Liver (tissue), 7 donors: ENCODE measurements at regions not wholly inside any gene's neighbourhood (a gene's known extent, or its start where the extent isn't known, plus 50 kb on each side); places are given as distances from the start of the nearest gene placed in this dataset.

Experiments
- DNase-seq: peaks from one replicate; pipeline ENCODE4 v3.0.0-alpha.2; 2017; ENCODE audit warnings: low spot score
- H3K27ac ChIP-seq, 2 donors: one replicate each; pipeline ENCODE4 v1.7.0; 2013; ENCODE audit warnings: inconsistent platforms in 2 of 2, low read length in 2 of 2, control low read depth in 1 of 2, low read depth in 1 of 2, mild to moderate bottlenecking in 1 of 2
- H3K27me3 ChIP-seq, 4 donors: one replicate each; pipeline versions ENCODE4 v1.6.1 to v1.7.0; 2013; ENCODE audit warnings: low read length in 3 of 4, inconsistent platforms in 1 of 4, mild to moderate bottlenecking in 1 of 4, moderate library complexity in 1 of 4; ENCODE audit not compliant: control insufficient read depth in 4 of 4, insufficient read depth in 4 of 4
- H3K36me3 ChIP-seq, 4 donors: one replicate each; pipeline versions ENCODE4 v1.6.1 to v1.7.0; 2013; ENCODE audit warnings: low read length in 3 of 4, mild to moderate bottlenecking in 3 of 4, low read depth in 1 of 4, moderate library complexity in 1 of 4; ENCODE audit not compliant: control insufficient read depth in 4 of 4, insufficient read depth in 3 of 4
- H3K4me1 ChIP-seq, 4 donors: one replicate each; pipeline versions ENCODE4 v1.6.1 to v1.7.0; 2013; ENCODE audit warnings: low read length in 3 of 4, mild to moderate bottlenecking in 3 of 4, moderate library complexity in 1 of 4; ENCODE audit not compliant: control insufficient read depth in 4 of 4, insufficient read depth in 4 of 4
- H3K4me3 ChIP-seq, 3 donors: one replicate each; pipeline versions ENCODE4 v1.6.1 to v1.7.0; 2013; ENCODE audit warnings: low read length in 3 of 3, control low read depth in 1 of 3, low read depth in 1 of 3, mild to moderate bottlenecking in 1 of 3
- H3K9ac ChIP-seq, 2 donors: one replicate each; pipeline ENCODE4 v1.7.0; 2013; ENCODE audit warnings: low read length in 2 of 2, mild to moderate bottlenecking in 2 of 2, moderate library complexity in 2 of 2, control low read depth in 1 of 2, low read depth in 1 of 2
- H3K9me3 ChIP-seq, 4 donors: one replicate each; pipeline versions ENCODE4 v1.6.1 to v1.7.0; 2013; ENCODE audit warnings: low read length in 3 of 4; ENCODE audit not compliant: control insufficient read depth in 4 of 4
- FOXA1 ChIP-seq: IDR thresholded peaks from 2 replicates; pipeline ENCODE4 v1.6.1; 2016; ENCODE audit warnings: antibody characterized with exemption
- FOXA2 ChIP-seq: IDR thresholded peaks from 2 replicates; pipeline ENCODE4 v1.6.1; 2016; ENCODE audit warnings: antibody characterized with exemption
- GABPA ChIP-seq, 2 donors: IDR thresholded peaks in 1 of 2; conservative IDR thresholded peaks in 1 of 2; 2 replicates each; pipeline ENCODE4 v1.6.1; 2016; ENCODE audit warnings: antibody characterized with exemption in 2 of 2, mild to moderate bottlenecking in 1 of 2, moderate library complexity in 1 of 2
- HNF4A ChIP-seq, 2 donors: conservative IDR thresholded peaks; 2 replicates each; pipeline ENCODE4 v1.6.1; 2016; ENCODE audit warnings: antibody characterized with exemption in 2 of 2, mild to moderate bottlenecking in 2 of 2
- HNF4G ChIP-seq: IDR thresholded peaks from 2 replicates; pipeline ENCODE4 v1.6.1; 2016; ENCODE audit warnings: antibody characterized with exemption
- NR2F2 ChIP-seq: IDR thresholded peaks from 2 replicates; pipeline ENCODE4 v1.6.1; 2016; ENCODE audit warnings: antibody characterized with exemption
- RAD21 ChIP-seq, 2 donors: IDR thresholded peaks; 2 replicates each; pipeline ENCODE4 v1.6.1; 2016; ENCODE audit warnings: antibody characterized with exemption in 2 of 2, mild to moderate bottlenecking in 2 of 2
- RXRA ChIP-seq, 2 donors: IDR thresholded peaks; 2 replicates each; pipeline ENCODE4 v1.6.1; 2017 to 2018; ENCODE audit warnings: antibody characterized with exemption in 2 of 2, mild to moderate bottlenecking in 1 of 2
- SP1 ChIP-seq: IDR thresholded peaks from 2 replicates; pipeline ENCODE4 v1.6.1; 2018; ENCODE audit warnings: antibody characterized with exemption, mild to moderate bottlenecking
- TAF1 ChIP-seq: conservative IDR thresholded peaks from 2 replicates; pipeline ENCODE4 v1.6.1; 2016; ENCODE audit warnings: antibody characterized with exemption, mild to moderate bottlenecking
- YY1 ChIP-seq: IDR thresholded peaks from 2 replicates; pipeline ENCODE4 v1.6.1; 2016; ENCODE audit warnings: antibody characterized with exemption, mild to moderate bottlenecking
- WGBS: extraction: QIAGEN DNeasy Blood & Tissue Kit; methylation state at CpG from one replicate; pipeline ENCODE4 v1.1.7; 2013; 5-methylcytosine and 5-hydroxymethylcytosine counted together
- TF ChIP-seq, protein P1 (sequence below): IDR thresholded peaks from 2 replicates; pipeline ENCODE4 v1.6.1; 2016; ENCODE audit warnings: antibody characterized with exemption
- TF ChIP-seq, protein P2 (sequence below): IDR thresholded peaks from 2 replicates; pipeline ENCODE4 v1.6.1; 2016; ENCODE audit warnings: antibody characterized with exemption
- TF ChIP-seq, protein P3 (sequence below): IDR thresholded peaks from 2 replicates; pipeline ENCODE4 v1.6.1; 2016; ENCODE audit warnings: antibody characterized with exemption
- donor health status: healthy.
- donor health status: healthy.
- donor health status: healthy.
- donor health status: healthy.

DNA sequence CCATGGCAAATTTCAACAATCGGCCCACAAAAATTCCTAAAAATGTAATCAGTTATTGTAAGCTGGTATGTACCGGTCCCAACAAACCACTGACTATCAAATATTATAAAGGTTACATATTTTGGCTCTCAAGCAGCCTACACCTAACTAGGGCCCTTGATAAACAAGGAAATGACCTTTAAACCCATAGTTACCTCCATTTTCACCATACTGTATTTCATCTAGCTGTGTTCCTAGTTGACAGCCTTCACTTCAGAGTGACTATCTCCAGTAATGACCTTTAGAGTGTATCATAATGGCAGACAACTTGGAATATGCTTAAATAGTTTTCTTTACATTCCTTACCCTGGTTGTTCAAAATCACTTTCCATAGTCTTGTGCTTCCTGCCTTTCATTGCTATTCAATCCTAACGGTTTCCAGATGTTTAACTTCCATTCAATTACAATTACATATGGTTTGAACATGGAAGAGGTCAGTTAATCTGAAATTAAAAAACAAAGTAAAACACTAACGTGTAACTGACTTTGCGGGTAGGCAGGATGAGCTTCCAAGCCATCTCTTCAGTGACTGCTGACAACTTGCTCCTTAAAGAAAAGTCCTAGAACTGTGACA is 111.9 kb upstream of the TSC22D2 start:
- Histone ChIP-seq H3K9ac (no peak overlapping the region), H3K4me3 (no peak overlapping the region), H3K27me3 (no peaks in the 10 kb centered on the region), H3K9me3 (no peaks in the 10 kb centered on the region), H3K27ac (no peak overlapping the region), H3K4me1 (no peaks in the 10 kb centered on the region), H3K36me3 (no peaks in the 10 kb centered on the region)
- no peak for DNase-seq
- TF ChIP-seq FOXA1, result no peak
- TF ChIP-seq, protein P1, sequence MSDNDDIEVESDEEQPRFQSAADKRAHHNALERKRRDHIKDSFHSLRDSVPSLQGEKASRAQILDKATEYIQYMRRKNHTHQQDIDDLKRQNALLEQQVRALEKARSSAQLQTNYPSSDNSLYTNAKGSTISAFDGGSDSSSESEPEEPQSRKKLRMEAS, result no peak
- no peak for TF ChIP-seq FOXA2
- TF ChIP-seq HNF4A (conservative IDR thresholded peaks at IDR 0.05), result no peak
- TF ChIP-seq NR2F2, result no peak
- no peak for TF ChIP-seq YY1
- TF ChIP-seq, protein P2, sequence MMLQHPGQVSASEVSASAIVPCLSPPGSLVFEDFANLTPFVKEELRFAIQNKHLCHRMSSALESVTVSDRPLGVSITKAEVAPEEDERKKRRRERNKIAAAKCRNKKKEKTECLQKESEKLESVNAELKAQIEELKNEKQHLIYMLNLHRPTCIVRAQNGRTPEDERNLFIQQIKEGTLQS, result no peak
- TF ChIP-seq TAF1, result no peak
- TF ChIP-seq, protein P3, sequence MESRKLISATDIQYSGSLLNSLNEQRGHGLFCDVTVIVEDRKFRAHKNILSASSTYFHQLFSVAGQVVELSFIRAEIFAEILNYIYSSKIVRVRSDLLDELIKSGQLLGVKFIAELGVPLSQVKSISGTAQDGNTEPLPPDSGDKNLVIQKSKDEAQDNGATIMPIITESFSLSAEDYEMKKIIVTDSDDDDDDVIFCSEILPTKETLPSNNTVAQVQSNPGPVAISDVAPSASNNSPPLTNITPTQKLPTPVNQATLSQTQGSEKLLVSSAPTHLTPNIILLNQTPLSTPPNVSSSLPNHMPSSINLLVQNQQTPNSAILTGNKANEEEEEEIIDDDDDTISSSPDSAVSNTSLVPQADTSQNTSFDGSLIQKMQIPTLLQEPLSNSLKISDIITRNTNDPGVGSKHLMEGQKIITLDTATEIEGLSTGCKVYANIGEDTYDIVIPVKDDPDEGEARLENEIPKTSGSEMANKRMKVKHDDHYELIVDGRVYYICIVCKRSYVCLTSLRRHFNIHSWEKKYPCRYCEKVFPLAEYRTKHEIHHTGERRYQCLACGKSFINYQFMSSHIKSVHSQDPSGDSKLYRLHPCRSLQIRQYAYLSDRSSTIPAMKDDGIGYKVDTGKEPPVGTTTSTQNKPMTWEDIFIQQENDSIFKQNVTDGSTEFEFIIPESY, result no peak
- TF ChIP-seq RXRA (IDR thresholded peaks at IDR 0.05), result no peak
- TF ChIP-seq SP1, result no peak
- no peak for TF ChIP-seq GABPA (IDR thresholded peaks at IDR 0.05 in 1 of 2, conservative IDR thresholded peaks at IDR 0.05 in 1 of 2)
- WGBS, result 87% methylated on average over 5 of the region's 5 CpGs

DNA sequence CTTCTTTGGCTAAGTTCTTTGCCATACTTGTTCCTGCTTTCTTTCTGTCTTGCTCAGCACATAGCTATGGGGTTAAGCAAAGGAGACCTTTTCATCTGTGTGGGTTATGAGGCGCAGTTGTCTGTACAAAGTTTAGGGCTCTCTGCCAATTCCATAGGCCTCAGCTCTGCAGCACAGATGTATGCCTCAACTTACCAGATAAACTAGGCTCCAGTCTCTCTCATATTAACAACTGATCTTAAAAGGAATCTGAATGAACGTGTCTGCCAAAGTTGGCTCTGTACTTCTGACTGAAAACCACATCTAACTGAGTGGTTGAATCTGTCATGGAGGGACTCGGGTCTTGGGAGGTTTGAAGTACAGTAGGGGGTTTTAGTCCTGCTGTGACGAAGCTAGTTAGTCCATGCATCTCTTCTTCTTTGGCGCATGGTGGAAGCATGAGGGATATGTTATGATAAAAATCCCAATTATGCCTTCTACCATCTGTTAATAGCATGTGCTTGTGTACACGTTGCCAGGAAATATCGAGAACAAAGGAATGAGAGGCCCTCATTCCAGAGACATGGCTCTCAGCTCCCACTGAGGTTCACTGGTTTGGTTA is 114.6 kb upstream of the TSC22D2 start:
- no peak for DNase-seq
- no peaks in the 10 kb centered on the region for H3K36me3 ChIP-seq
- no peaks in the 10 kb centered on the region for H3K4me1 ChIP-seq
- TF ChIP-seq RAD21 (IDR thresholded peaks at IDR 0.05) (no peak), FOXA1 (no peak)
- TF ChIP-seq, protein P2, result no peak
- WGBS, result 90% methylated on average over 7 of the region's 7 CpGs
- no peaks in the 10 kb centered on the region for H3K9me3 ChIP-seq
- H3K27me3 ChIP-seq, result no peaks in the 10 kb centered on the region
- H3K9ac ChIP-seq, result no peak overlapping the region
- H3K27ac ChIP-seq, result no peak overlapping the region
- no peak overlapping the region for H3K4me3 ChIP-seq

DNA sequence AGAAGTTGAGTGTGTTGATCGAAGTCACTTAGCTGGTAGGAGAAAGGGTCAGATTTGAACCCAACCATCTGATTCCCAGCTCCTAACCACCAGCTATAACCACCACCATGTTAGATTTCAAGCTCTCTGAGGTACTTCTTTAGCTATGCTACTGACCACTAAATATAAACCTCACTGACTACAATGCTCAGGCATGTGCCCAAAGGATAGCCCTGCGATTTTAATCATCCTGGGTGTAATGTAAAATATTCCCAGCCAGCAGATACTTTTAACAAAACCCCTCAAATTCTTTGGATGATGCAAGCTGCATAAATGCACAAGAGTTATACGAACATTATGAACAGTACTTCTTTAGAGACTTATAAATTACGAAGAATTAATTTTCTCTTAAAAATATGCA is 115.2 kb upstream of the TSC22D2 start:
- Histone ChIP-seq H3K4me1 (no peaks in the 10 kb centered on the region), H3K27me3 (no peaks in the 10 kb centered on the region), H3K9me3 (no peaks in the 10 kb centered on the region), H3K36me3 (no peaks in the 10 kb centered on the region), H3K27ac (no peak overlapping the region), H3K9ac (no peak overlapping the region), H3K4me3 (no peak overlapping the region)
- 96% methylated on average over 4 of the region's 4 CpGs for WGBS
- TF ChIP-seq HNF4G, result no peak
- TF ChIP-seq SP1, result no peak
- no peak for DNase-seq
